ENCODE measurements at regions not wholly inside any gene's neighbourhood (a gene's known extent, or its start where the extent isn't known, plus 50 kb on each side); places are given as distances from the start of the nearest gene placed in this dataset.

DNA sequence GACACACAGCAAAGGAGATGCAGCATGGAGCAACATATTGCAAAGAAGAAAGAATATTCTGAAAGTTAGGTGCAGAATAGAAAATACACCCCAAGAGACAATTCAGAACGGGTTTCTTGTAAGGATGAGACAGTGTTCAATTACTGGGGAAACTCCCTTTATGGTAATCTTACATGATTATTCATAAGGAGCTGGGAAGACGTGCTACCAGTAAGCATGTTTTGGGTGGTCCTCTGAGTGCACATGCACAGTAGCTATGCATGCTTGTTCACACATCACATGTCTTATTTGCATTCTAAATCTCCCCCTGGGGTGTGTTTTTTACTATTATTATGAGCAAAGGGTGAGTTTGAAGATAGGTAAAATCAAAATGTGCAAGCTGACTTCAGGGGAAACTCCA, 1448.8 kb downstream of the TECRL start:
- no peak for DNase-seq (ENCODE audit: low read depth)

DNA sequence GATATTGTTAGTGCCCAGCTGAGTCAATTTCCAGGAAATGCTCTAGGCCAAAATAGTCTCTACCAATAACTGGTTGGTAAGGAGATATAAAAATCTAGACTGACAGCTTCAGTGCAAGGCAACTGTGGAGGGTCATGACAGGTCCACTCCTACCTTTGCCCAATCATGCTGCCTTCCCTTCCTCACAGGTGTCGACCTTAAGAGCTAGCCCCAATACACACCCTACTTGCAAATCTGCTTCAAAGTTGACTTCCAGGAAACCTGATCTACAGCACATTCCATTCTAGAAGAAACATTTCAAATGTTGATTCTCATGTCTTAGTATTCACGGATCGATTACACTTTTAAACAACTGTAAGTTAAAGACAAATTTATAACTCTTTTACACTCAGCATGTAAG, 1455.5 kb downstream of the TECRL start:
- no peak overlapping the region for H3K4me3 ChIP-seq (ENCODE audit: low read depth, low read length)
- DNase-seq (ENCODE audit: low read depth) = no peak

More for the DNA sequence above, 1448.8 kb downstream of the TECRL start:
- no peak overlapping the region for H3K4me3 ChIP-seq (ENCODE audit: low read depth, low read length)

GRCh38 chr4:62952366-62952765, 1456.9 kb downstream of the TECRL start:
- no peak for DNase-seq (ENCODE audit: low read depth)
- H3K4me3 ChIP-seq (ENCODE audit: low read depth, low read length) = no peak overlapping the region

GRCh38 chr4:62948108-62948507, 1461.1 kb downstream of the TECRL start:
- no peak overlapping the region for H3K4me3 ChIP-seq (ENCODE audit: low read depth, low read length)
- no peak for DNase-seq (ENCODE audit: low read depth)

DNA sequence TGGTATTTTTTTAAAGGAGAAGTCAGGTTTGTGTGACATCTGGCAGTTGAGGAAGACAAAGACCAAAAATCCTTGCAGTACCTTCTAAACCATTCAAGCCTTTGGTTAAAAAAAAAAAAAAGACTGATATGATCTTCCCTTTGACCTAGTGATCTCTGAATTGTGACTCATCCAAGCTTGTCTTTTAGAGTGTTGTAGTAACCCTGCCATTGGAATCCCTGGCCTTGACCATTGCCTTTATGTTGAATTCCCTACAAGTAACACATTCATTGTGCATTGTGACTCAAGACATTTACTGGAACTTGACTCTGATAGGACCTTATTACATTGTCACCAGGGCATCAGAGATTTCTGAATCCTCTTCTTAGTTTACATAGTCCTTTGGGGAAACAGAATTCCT, 1469.0 kb downstream of the TECRL start:
- no peak overlapping the region for H3K4me3 ChIP-seq (ENCODE audit: low read depth, low read length)
- DNase-seq (ENCODE audit: low read depth) = no peak

DNA sequence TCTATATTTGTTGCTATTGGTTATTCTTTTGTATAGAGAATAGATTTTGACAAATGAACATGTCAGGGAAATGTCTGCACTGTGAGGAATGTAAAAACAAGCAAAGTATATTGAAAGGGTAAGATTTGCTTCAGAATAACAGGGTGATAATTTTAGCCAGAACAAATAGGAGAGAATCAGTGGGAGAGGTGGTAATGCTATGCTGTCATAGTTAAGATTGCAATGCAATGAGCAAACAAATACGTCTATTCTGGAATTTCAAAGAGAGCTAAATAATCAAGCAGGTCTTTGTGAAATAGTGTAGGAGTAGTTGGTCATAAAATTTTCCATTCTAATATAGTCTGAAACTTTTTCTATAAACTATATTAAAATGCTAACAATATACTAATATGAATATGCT, 1478.4 kb downstream of the TECRL start:
- DNase-seq (ENCODE audit: low read depth) = no peak
- no peak overlapping the region for H3K4me3 ChIP-seq (ENCODE audit: low read depth, low read length)

DNA sequence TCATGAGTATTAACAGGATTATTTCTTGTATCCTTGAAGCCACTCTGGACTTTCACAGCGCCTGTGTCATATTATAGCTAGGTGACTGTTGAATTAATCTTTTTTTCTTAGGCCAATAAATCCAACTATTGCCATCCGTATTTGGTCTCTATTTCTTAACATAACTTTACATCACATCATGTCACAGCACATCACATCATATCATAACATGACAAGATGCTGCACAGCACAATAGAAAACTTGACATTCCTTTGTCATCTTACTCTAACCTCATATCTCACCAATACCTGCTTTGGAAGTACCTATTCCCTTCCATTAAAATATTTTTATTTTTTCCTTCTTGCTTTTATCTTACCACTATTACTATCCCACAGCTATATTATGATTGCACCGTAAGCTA, 1480.8 kb downstream of the TECRL start:
- no peak for DNase-seq (ENCODE audit: low read depth)
- no peak overlapping the region for H3K4me3 ChIP-seq (ENCODE audit: low read depth, low read length)

GRCh38 chr4:62927574-62927973, 1481.7 kb downstream of the TECRL start:
- H3K4me3 ChIP-seq (ENCODE audit: low read depth, low read length) = no peak overlapping the region
- no peak for DNase-seq (ENCODE audit: low read depth)

DNA sequence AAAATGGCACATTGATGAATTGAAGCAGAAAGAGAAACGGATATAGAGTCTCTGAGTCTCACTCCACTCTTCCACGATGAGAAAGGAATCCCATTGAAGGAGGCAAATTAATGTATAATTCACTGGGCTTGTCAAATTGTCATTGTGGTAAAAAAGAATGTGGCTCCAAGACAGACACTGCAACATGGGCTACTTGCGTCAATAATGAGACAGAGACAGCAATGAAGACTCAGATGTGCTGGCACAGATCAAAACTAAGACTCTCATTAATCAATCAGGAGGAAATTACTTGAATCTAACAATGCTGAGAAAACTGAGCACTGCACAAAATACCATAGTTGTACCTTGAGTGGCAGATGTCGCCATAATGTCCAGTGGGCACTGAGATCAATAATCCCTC, 1485.5 kb downstream of the TECRL start:
- no peak overlapping the region for H3K4me3 ChIP-seq (ENCODE audit: low read depth, low read length)
- no peak for DNase-seq (ENCODE audit: low read depth)

DNA sequence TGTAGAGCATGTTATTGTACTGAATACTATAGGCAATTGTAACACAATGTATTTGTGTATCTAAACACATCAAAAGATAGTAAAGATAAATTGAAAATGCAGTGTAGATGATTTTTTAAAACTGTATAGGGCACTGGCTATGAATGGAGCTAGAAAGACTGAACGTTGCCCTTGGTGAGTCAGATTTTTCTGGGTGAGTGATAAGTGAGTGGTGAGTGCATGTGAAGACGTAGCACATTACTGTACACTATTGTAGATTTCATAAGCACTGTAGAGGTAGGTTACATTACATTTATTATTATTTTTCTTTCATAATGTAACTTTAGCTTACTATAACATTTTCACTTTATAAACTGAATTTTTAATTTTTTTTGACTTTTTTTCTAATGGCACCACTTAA, 1491.6 kb downstream of the TECRL start:
- no peak overlapping the region for H3K4me3 ChIP-seq (ENCODE audit: low read depth, low read length)
- DNase-seq (ENCODE audit: low read depth) = no peak

DNA sequence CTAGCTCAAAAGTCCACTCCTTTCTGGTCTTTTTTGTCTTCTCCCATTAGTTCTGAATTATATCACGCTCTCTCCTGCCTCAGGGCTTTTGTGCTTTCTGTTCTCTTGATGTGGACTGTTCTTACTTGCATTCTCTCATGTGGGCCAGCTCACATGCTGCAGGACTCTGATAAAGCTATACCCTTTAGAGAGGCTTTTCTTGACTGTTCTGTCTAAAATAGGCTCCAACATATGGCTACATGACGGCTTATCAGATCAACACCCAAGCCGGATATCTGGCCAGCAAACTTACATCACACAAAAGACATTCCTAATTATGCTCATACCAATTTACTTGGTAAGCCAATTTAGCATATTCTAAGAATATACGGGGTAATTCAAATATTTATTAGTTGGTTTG, 1494.5 kb downstream of the TECRL start:
- DNase-seq (ENCODE audit: low read depth) = no peak
- H3K4me3 ChIP-seq (ENCODE audit: low read depth, low read length) = no peak overlapping the region

- no peak for DNase-seq (ENCODE audit: low read depth)
- H3K4me3 ChIP-seq (ENCODE audit: low read depth, low read length) = no peak overlapping the region
Measured at GRCh38 chr4:62913065-62913464, 1496.2 kb downstream of the TECRL start.

DNA sequence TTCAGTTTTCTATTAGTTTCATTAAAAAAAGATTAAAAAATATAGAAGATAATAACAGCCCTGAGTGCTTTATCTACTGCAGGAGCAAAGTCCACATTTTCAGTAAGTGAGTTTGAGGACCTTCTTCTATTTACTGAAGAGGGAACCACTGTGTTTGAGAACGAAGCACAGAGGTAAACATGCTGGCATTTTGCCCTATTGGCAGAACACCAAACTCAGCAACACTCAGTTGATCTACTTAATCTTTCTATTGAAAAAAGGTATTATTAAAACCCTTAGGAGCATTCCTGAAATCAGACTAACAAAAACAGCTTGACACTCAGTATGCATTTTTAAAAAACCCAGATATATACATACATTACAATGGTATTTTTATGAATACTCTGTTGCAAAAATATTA, 1496.7 kb downstream of the TECRL start:
- H3K4me3 ChIP-seq (ENCODE audit: low read depth, low read length) = no peak overlapping the region
- DNase-seq (ENCODE audit: low read depth) = no peak

GRCh38 chr4:62909238-62909637, 1500.0 kb downstream of the TECRL start:
- no peak for DNase-seq (ENCODE audit: low read depth)
- no peak overlapping the region for H3K4me3 ChIP-seq (ENCODE audit: low read depth, low read length)

- no peak for DNase-seq (ENCODE audit: low read depth)
- H3K4me3 ChIP-seq (ENCODE audit: low read depth, low read length) = no peak overlapping the region
Measured at GRCh38 chr4:62901101-62901500, 1508.1 kb downstream of the TECRL start.

- DNase-seq (ENCODE audit: low read depth) = no peak
- H3K4me3 ChIP-seq (ENCODE audit: low read depth, low read length) = no peak overlapping the region
Measured at GRCh38 chr4:62899646-62900364, 1509.4 kb downstream of the TECRL start.

- H3K4me3 ChIP-seq (ENCODE audit: low read depth, low read length) = no peak overlapping the region
- no peak for DNase-seq (ENCODE audit: low read depth)
Measured at GRCh38 chr4:62898115-62898514, 1511.1 kb downstream of the TECRL start.

GRCh38 chr4:62896721-62897120, 1512.5 kb downstream of the TECRL start:
- H3K4me3 ChIP-seq (ENCODE audit: low read depth, low read length) = no peak overlapping the region
- DNase-seq (ENCODE audit: low read depth) = no peak

- DNase-seq (ENCODE audit: low read depth) = no peak
- no peak overlapping the region for H3K4me3 ChIP-seq (ENCODE audit: low read depth, low read length)
Measured at GRCh38 chr4:62881901-62882300, 1527.3 kb downstream of the TECRL start.

DNA sequence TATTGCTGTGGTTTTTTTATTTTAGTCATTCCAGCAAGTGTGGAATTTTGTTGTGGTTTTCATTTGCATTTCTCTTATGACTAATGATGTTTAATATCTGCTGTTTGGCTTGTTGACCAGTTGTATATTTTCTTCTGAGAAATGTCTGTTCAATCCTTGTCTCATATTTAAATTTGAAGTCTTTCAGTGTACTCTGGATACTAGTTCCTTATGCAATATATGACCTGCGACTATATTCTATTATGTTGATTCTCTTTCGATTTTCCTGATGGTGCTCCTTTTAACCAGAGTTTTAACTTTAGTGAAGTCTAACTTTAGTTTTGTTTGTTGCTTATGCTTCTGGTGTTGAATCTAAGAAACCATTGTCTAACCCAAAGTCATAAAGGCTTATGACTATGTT, 1528.0 kb downstream of the TECRL start:
- no peak for DNase-seq (ENCODE audit: low read depth)
- H3K4me3 ChIP-seq (ENCODE audit: low read depth, low read length) = no peak overlapping the region

GRCh38 chr4:62872856-62873255, 1536.4 kb downstream of the TECRL start:
- no peak for DNase-seq (ENCODE audit: low read depth)

GRCh38 chr4:62871078-62871477, 1538.2 kb downstream of the TECRL start:
- no peak overlapping the region for H3K4me3 ChIP-seq (ENCODE audit: low read depth, low read length)
- DNase-seq (ENCODE audit: low read depth) = no peak

More at GRCh38 chr4:62872856-62873255, 1536.4 kb downstream of the TECRL start:
- H3K4me3 ChIP-seq (ENCODE audit: low read depth, low read length) = no peak overlapping the region
